ENCODE measurements at regions not wholly inside any gene's neighbourhood (a gene's known extent, or its start where the extent isn't known, plus 50 kb on each side); places are given as distances from the start of the nearest gene placed in this dataset.

DNA sequence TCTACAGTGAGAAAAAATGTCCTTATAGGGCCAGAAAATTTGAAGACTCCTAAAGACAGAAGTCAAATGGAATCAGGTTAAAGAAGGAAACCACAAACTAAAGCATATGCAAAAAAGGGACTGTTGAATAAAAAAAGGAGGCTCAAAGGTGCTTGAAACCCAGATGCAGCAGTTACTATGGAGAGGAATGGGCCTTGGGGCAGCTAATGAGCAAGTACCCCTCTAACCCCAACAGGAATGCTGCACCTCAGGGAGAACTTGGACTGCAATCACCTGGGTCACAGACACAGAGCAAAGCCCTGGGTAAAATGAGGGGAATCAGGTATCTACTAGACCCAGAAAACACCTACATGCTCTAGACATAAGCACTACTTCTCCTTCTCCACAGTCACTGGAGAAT, 313.9 kb downstream of the UBE3D start:
- ChIA-PET CTCF (no interaction called here), POLR2A (no interaction called here)
- TF ChIP-seq, protein P1, sequence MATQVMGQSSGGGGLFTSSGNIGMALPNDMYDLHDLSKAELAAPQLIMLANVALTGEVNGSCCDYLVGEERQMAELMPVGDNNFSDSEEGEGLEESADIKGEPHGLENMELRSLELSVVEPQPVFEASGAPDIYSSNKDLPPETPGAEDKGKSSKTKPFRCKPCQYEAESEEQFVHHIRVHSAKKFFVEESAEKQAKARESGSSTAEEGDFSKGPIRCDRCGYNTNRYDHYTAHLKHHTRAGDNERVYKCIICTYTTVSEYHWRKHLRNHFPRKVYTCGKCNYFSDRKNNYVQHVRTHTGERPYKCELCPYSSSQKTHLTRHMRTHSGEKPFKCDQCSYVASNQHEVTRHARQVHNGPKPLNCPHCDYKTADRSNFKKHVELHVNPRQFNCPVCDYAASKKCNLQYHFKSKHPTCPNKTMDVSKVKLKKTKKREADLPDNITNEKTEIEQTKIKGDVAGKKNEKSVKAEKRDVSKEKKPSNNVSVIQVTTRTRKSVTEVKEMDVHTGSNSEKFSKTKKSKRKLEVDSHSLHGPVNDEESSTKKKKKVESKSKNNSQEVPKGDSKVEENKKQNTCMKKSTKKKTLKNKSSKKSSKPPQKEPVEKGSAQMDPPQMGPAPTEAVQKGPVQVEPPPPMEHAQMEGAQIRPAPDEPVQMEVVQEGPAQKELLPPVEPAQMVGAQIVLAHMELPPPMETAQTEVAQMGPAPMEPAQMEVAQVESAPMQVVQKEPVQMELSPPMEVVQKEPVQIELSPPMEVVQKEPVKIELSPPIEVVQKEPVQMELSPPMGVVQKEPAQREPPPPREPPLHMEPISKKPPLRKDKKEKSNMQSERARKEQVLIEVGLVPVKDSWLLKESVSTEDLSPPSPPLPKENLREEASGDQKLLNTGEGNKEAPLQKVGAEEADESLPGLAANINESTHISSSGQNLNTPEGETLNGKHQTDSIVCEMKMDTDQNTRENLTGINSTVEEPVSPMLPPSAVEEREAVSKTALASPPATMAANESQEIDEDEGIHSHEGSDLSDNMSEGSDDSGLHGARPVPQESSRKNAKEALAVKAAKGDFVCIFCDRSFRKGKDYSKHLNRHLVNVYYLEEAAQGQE (IDR thresholded peaks at IDR 0.05; ENCODE audit: insufficient read depth in 1 of 2, low read depth in 2 of 2, low read length in 1 of 2), result no peak
- TF ChIP-seq SIN3A (IDR thresholded peaks at IDR 0.05; ENCODE audit: borderline replicate concordance, insufficient read depth, low read depth, low read length) (no peak), TCF7L2 (IDR thresholded peaks at IDR 0.05; ENCODE audit: low read depth, low read length) (no peak), POLR2AphosphoS5 (IDR thresholded peaks at IDR 0.05; ENCODE audit: low read depth, low read length) (no peak)
- TF ChIP-seq, protein P2, sequence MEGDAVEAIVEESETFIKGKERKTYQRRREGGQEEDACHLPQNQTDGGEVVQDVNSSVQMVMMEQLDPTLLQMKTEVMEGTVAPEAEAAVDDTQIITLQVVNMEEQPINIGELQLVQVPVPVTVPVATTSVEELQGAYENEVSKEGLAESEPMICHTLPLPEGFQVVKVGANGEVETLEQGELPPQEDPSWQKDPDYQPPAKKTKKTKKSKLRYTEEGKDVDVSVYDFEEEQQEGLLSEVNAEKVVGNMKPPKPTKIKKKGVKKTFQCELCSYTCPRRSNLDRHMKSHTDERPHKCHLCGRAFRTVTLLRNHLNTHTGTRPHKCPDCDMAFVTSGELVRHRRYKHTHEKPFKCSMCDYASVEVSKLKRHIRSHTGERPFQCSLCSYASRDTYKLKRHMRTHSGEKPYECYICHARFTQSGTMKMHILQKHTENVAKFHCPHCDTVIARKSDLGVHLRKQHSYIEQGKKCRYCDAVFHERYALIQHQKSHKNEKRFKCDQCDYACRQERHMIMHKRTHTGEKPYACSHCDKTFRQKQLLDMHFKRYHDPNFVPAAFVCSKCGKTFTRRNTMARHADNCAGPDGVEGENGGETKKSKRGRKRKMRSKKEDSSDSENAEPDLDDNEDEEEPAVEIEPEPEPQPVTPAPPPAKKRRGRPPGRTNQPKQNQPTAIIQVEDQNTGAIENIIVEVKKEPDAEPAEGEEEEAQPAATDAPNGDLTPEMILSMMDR (IDR thresholded peaks at IDR 0.05), result no peak
- no peak overlapping the region for H3K27ac ChIP-seq (ENCODE audit: low read length)
- no peak for ATAC-seq
- H3K9me3 ChIP-seq (ENCODE audit: control insufficient read depth, insufficient read depth, low read depth, low read length), result no peaks in the 10 kb centered on the region
- H3K36me3 ChIP-seq (ENCODE audit: control insufficient read depth, insufficient read depth, low read length), result no peaks in the 10 kb centered on the region
- in situ Hi-C loops (cut with HindIII; ENCODE audit: low pct_unique_long_range_greater_than_20kb, low sequenced_read_pairs) (no loop called here), intact Hi-C loops (cut with micrococcal nuclease; ENCODE audit: unreplicated experiment) (loop anchor here (2.0 kb wide), 1 partner anchor 25 kb away; no protein-coding TSS in a partner anchor)
- no peaks in the 10 kb centered on the region for H3K27me3 ChIP-seq (ENCODE audit: control insufficient read depth, insufficient read depth, low read length)
- no peak for DNase-seq (ENCODE audit: low read depth, low spot score)
- no TSS peak for BruUV-seq (replicated peaks)
- H3K4me1 ChIP-seq (ENCODE audit: control insufficient read depth, insufficient read depth, low read length), result no peaks in the 10 kb centered on the region
- H3K4me3 ChIP-seq (ENCODE audit: low read depth in 2 of 2, low read length in 2 of 2), result no peak overlapping the region

DNA sequence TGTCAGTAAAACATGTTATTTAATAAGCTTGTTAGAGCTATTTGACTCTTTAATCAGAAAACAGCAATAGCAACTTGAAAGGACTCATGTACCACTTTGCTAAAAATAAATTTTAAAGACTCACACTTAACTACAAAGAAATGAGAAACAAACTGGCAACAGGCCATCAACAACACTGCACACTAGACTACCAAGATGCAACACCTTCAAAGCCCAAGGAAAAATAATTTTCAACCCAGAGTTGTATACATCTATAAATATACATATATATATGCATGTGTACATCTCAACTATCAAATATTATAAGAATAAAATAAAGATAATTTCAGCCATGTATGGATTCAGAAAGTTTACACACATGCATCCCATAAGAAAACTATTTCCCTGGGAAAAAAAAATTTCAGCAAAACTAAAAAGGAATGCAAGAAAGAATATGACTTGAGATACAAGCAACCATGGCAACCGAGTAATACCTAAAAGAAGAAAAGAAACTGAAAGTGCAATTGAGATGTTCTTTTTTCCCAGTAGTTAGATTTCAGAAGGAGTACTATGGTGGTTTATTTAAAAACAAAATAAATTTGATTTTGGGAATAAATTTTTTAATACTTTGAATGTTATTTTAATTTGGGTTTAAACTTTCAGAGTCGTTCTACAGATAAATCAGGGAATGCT, 303.8 kb downstream of the UBE3D start:
- Histone ChIP-seq H3K9me3 (ENCODE audit: control insufficient read depth, insufficient read depth, low read depth, low read length) (no peaks in the 10 kb centered on the region), H3K4me1 (ENCODE audit: control insufficient read depth, insufficient read depth, low read length) (no peaks in the 10 kb centered on the region), H3K27ac (ENCODE audit: low read length) (no peak overlapping the region), H3K27me3 (ENCODE audit: control insufficient read depth, insufficient read depth, low read length) (no peaks in the 10 kb centered on the region), H3K4me3 (ENCODE audit: low read depth in 2 of 2, low read length in 2 of 2) (no peak overlapping the region), H3K36me3 (ENCODE audit: control insufficient read depth, insufficient read depth, low read length) (no peaks in the 10 kb centered on the region; the same call in 1 of the 2 replicates)
- no peak for ATAC-seq
- no peak for TF ChIP-seq SIN3A (IDR thresholded peaks at IDR 0.05; ENCODE audit: borderline replicate concordance, insufficient read depth, low read depth, low read length)
- TF ChIP-seq TCF7L2 (IDR thresholded peaks at IDR 0.05; ENCODE audit: low read depth, low read length), result no peak
- TF ChIP-seq POLR2AphosphoS5 (IDR thresholded peaks at IDR 0.05; ENCODE audit: low read depth, low read length), result no peak
- no TSS peak for BruUV-seq (replicated peaks)
- ChIA-PET CTCF (no interaction called here), POLR2A (no interaction called here)
- intact Hi-C loops (cut with micrococcal nuclease; ENCODE audit: unreplicated experiment), result no loop called here
- in situ Hi-C loops (cut with HindIII; ENCODE audit: low pct_unique_long_range_greater_than_20kb, low sequenced_read_pairs), result no loop called here
- no peak for DNase-seq (ENCODE audit: low read depth, low spot score)

DNA sequence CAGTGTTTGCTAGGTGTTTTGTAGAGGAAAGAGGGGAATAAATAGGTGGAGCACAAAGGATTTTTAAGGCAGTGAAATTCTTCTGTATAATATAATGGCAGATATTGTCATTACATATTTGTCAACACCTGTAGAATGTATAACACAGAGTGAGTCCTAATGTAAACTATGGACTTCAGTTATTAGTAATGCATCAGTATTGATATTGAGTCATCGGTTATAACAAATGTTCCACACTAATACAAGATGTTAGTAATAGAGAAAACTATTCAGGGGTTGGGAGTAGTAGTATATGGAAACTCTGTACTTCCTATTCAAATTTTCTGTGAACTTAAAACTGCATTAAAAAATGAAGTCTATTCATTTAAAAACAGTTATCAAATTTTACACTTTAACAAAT, 299.2 kb downstream of the UBE3D start:
- in situ Hi-C loops (cut with HindIII; ENCODE audit: low pct_unique_long_range_greater_than_20kb, low sequenced_read_pairs) (no loop called here), intact Hi-C loops (cut with micrococcal nuclease; ENCODE audit: unreplicated experiment) (no loop called here)
- ATAC-seq, result no peak
- no peaks in the 10 kb centered on the region for H3K27me3 ChIP-seq (ENCODE audit: control insufficient read depth, insufficient read depth, low read length)
- BruUV-seq (replicated peaks), result no TSS peak
- no peaks in the 10 kb centered on the region for H3K4me1 ChIP-seq (ENCODE audit: control insufficient read depth, insufficient read depth, low read length)
- TF ChIP-seq, protein P2 (IDR thresholded peaks at IDR 0.05), result no peak
- TF ChIP-seq POLR2AphosphoS5 (IDR thresholded peaks at IDR 0.05; ENCODE audit: low read depth, low read length) (no peak), TCF7L2 (IDR thresholded peaks at IDR 0.05; ENCODE audit: low read depth, low read length) (no peak), SIN3A (IDR thresholded peaks at IDR 0.05; ENCODE audit: borderline replicate concordance, insufficient read depth, low read depth, low read length) (no peak)
- TF ChIP-seq, protein P1 (IDR thresholded peaks at IDR 0.05; ENCODE audit: insufficient read depth in 1 of 2, low read depth in 2 of 2, low read length in 1 of 2), result no peak
- H3K4me3 ChIP-seq (ENCODE audit: low read depth in 2 of 2, low read length in 2 of 2), result no peak overlapping the region
- no peak overlapping the region for H3K27ac ChIP-seq (ENCODE audit: low read length)
- DNase-seq (ENCODE audit: low read depth, low spot score), result no peak
- POLR2A ChIA-PET, result no interaction called here
- H3K36me3 ChIP-seq (ENCODE audit: control insufficient read depth, insufficient read depth, low read length), result no peaks in the 10 kb centered on the region
- H3K9me3 ChIP-seq (ENCODE audit: control insufficient read depth, insufficient read depth, low read depth, low read length), result no peaks in the 10 kb centered on the region
- CTCF ChIA-PET, result no interaction called here
